HEK293 (cell line): ENCODE measurements at regions not wholly inside any gene's neighbourhood (a gene's known extent, or its start where the extent isn't known, plus 50 kb on each side); places are given as distances from the start of the nearest gene placed in this dataset.

ENCODE experiments used
- AEBP2 ChIP-seq: fragments of 450-650 bp; formaldehyde crosslinking; IDR thresholded peaks from 2 replicates; pipeline ENCODE4 v1.5.1; 2016; ENCODE audit warnings: missing biosample characterization, missing genetic modification characterization, borderline replicate concordance
- BCL11B ChIP-seq: fragments of 450-650 bp; formaldehyde crosslinking; IDR thresholded peaks from 2 replicates; pipeline ENCODE4 v1.5.1; 2016; ENCODE audit warnings: low read depth, missing biosample characterization, missing genetic modification characterization
- CTCF ChIP-seq: fragments of 450-650 bp; formaldehyde crosslinking; IDR thresholded peaks from 2 replicates; pipeline ENCODE4 v1.5.1; 2016; ENCODE audit warnings: missing biosample characterization, missing genetic modification characterization
- ELK4 ChIP-seq: IDR thresholded peaks from 2 replicates; pipeline ENCODE4 v1.6.1; 2011; ENCODE audit warnings: mild to moderate bottlenecking, low read depth, low read length, borderline replicate concordance
- MZF1 ChIP-seq: fragments of 450-650 bp; formaldehyde crosslinking; IDR thresholded peaks from 2 replicates; pipeline ENCODE4 v1.5.1; 2017; ENCODE audit warnings: missing biosample characterization, missing genetic modification characterization, borderline replicate concordance
- YY1 ChIP-seq: fragments of 450-650 bp; formaldehyde crosslinking; IDR thresholded peaks from 2 replicates; pipeline ENCODE4 v1.5.1; 2018; ENCODE audit warnings: missing biosample characterization, missing genetic modification characterization
- ZNF175 ChIP-seq: fragments of 450-650 bp; formaldehyde crosslinking; IDR thresholded peaks from 2 replicates; pipeline ENCODE4 v1.5.1; 2016; ENCODE audit warnings: missing biosample characterization, missing genetic modification characterization
- ZNF184 ChIP-seq: fragments of 450-650 bp; IDR thresholded peaks from 2 replicates; pipeline ENCODE4 v1.5.1; 2018; ENCODE audit warnings: missing biosample characterization, mild to moderate bottlenecking, missing genetic modification characterization
- ZNF223 ChIP-seq: fragments of 450-650 bp; formaldehyde crosslinking; IDR thresholded peaks from 2 replicates; pipeline ENCODE4 v1.5.1; 2016; ENCODE audit warnings: missing biosample characterization, missing genetic modification characterization
- ZNF239 ChIP-seq: fragments of 450-650 bp; formaldehyde crosslinking; IDR thresholded peaks from 2 replicates; pipeline ENCODE4 v1.5.1; 2016; ENCODE audit warnings: missing biosample characterization, missing genetic modification characterization
- ZNF544 ChIP-seq: fragments of 450-650 bp; formaldehyde crosslinking; IDR thresholded peaks from 2 replicates; pipeline ENCODE4 v1.5.0; 2017; ENCODE audit warnings: missing biosample characterization, missing genetic modification characterization
- ZNF645 ChIP-seq: fragments of 450-650 bp; formaldehyde crosslinking; IDR thresholded peaks from 2 replicates; pipeline ENCODE4; 2016; ENCODE audit warnings: missing biosample characterization, missing genetic modification characterization
- ZNF692 ChIP-seq: fragments of 450-650 bp; formaldehyde crosslinking; IDR thresholded peaks from 2 replicates; pipeline ENCODE4 v1.5.1; 2016; ENCODE audit warnings: missing biosample characterization, missing genetic modification characterization
- ZNF704 ChIP-seq: fragments of 450-650 bp; formaldehyde crosslinking; IDR thresholded peaks from 2 replicates; pipeline ENCODE4 v1.5.1; 2016; ENCODE audit warnings: missing biosample characterization, missing genetic modification characterization

GRCh38 chr5:168227973-168228615, 63.4 kb upstream of the WWC1 start:
- no peak for TF ChIP-seq ELK4
- no peak for TF ChIP-seq CTCF
- no peak for TF ChIP-seq ZNF223
- no peak for TF ChIP-seq ZNF544 (tag by site-specific recombination)
- no peak for TF ChIP-seq MZF1 (tag by site-specific recombination)
- no peak for TF ChIP-seq BCL11B (tag by site-specific recombination)
- no peak for TF ChIP-seq ZNF645 (tag by site-specific recombination)
- no peak for TF ChIP-seq ZNF175 (tag by site-specific recombination)
- no peak for TF ChIP-seq ZNF704 (tag by site-specific recombination)
- no peak for TF ChIP-seq ZNF184 (tag by site-specific recombination)
- no peak for TF ChIP-seq ZNF239
- TF ChIP-seq ZNF692: no peak
- TF ChIP-seq AEBP2 (tag by site-specific recombination): no peak
- TF ChIP-seq YY1: no peak
